DMS53 treated with DMSO at 0.1 percent for 48 hours (cell line): ENCODE measurements at regions not wholly inside any gene's neighbourhood (a gene's known extent, or its start where the extent isn't known, plus 50 kb on each side); places are given as distances from the start of the nearest gene placed in this dataset.

Experiments used
- DNase-seq: peaks from one replicate; lab custom pipeline; 2025; ENCODE audit not compliant: unreplicated experiment; lab: John Stamatoyannopoulos, UW

DNA sequence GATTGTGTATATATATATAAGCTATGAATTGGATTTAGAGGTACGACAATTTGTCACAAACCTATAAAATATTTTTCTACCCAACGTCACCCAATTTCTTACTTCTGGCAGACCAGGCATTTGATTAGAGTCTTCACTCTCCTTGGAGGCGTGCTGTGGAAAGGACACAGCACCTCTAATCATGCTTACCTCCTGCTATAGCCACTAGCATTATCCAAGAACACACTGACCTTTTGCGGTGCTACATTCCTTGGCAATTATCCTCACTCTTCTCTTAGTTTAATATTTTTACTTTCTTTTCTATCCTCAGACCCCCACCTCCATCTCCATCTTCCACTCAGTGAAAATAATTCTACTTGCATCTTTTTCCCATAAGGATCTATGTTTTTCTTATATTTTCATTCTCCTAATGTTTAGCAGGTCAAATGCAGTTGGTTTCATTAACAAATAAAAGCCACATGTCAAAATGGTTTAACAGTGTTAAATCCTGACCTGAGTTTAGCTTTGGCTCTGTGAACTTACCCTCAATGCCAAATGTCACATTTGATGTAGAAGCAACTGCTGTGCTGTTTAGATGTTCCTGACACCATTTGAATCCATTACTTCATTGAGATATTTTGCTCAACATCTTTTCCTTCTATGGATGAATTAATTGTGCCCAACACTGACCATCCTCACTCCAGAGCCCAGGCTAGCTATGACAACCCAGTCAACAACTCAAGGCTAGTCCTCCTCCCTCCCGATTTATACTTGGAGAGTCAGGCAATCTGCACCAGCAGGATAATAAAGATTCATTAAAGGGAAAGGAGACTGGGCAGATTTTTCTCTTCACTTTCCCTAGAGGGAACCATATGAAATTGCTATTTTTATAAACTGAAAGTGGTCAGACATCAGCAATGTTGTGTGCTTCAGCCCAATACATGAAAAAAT lies 240.5 kb downstream of the MREG start:
- DNase-seq = no peak

GRCh38 chr2:215772003-215772402 lies 241.3 kb downstream of the MREG start:
- DNase-seq = no peak

DNA sequence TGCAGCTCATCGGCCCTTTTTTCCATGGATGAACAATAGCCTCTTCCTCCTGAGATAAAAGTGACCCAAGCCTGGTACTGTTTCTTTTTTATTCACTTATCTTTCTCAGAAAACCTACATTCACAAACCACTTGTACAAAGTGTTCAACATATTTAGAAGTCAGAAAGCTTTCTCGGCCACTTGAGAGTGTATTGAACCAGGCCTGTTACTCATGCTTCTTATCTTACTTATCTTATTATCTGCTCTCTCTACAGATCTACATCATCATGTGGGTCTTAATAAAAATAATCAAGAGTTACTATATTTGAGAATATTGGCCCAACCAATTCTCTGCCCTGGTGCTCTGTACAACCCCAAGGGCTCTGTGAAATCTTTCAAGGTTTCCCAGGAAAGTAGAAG lies 242.1 kb downstream of the MREG start:
- no peak for DNase-seq

DNA sequence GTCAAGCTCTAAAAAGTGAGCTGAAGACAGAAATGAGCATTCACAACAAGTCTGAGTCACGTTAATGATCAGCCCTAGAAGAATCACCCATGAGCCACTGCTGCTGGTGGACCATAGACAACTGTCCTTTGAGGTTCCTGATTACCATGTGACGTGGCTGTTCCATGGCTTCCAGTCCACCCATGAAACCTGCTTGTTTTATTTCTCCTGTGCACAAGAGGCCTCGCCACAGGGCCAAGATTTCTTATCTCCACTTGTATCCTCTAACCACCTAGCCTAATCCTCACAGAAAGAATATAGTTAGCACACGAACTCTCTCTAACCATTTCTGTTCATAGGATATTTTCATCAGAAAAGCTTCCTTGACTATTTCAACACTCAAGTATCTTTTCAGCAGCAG lies 242.7 kb downstream of the MREG start:
- DNase-seq = no peak

- DNase-seq = no peak
Observed at GRCh38 chr2:215769246-215769645, 244.1 kb downstream of the MREG start.

DNA sequence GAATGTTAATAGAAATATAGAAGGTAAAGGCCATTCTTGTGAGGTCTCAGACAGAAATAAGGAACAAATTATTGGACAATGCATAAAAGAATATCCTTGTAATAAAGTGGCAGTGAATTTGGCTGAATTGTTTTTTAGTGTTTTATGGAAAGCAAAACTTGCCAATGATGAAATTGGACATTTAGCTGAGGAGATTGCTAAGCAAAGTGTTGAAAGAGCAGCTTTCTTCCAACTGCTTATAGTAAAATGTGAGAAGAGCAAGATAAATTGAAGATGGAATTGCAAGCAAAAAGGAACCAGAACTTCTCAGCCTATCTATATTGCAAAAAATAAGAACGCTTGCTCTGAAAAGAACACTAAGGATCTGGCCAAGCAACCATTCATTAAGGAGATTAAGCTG lies 245.7 kb downstream of the MREG start:
- DNase-seq = no peak

GRCh38 chr2:215765729-215766360 lies 247.5 kb downstream of the MREG start:
- no peak for DNase-seq

DNA sequence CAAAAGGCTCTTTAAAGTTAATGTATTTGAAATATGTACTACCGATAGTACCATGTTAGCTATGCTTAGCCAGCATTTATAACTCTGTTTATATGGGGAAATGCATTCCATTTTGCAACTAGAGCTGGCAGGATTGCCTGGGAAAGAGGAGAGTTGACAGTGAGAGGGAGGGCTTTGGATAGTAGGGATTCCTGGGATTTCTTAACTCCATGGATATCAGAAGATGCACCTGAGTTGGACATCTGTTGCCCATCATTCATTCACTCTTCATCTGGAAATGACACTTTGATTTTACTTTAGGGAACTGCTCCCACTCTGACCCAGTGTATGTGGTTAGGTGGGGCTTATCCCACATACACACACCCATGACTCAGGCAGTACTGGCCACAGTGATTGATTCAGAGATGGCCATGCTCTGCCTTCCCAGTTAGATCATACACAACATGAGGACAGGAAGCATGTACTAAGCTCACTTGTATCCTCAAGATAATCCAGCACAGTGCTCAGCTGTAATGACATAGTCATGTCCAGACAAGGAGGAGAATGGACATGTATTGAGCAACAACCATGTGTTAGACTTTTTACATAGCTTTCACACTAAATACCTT lies 248.8 kb downstream of the MREG start:
- no peak for DNase-seq

- no peak for DNase-seq
Observed at GRCh38 chr2:215760557-215760956, 252.8 kb downstream of the MREG start.

- no peak for DNase-seq
Observed at GRCh38 chr2:215760091-215760490, 253.3 kb downstream of the MREG start.

- DNase-seq = no peak
Observed at GRCh38 chr2:215758691-215759090, 254.7 kb downstream of the MREG start.

DNA sequence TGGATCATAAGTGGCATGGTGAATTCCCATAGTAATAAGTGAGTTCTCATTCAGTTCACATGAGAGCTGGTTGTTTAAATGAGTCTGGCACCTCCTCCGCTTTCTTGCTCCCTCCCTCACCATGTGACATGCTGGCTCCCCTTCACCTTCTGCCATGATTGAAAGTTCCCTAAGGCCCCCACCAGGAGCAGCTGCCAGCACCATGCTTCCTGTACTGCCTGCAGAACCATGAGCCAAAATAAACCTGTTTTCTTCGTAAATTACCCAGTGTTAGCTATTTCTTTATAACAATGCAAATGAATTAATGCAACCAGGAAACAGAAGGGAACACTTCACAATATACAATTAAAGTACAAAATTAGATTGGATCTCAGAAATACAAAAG lies 257.0 kb downstream of the MREG start:
- DNase-seq = no peak

GRCh38 chr2:215755641-215756345 lies 257.6 kb downstream of the MREG start:
- no peak for DNase-seq

- no peak for DNase-seq
Observed at GRCh38 chr2:215754546-215754945, 258.8 kb downstream of the MREG start.

GRCh38 chr2:215753808-215754207 lies 259.5 kb downstream of the MREG start:
- DNase-seq = no peak

DNA sequence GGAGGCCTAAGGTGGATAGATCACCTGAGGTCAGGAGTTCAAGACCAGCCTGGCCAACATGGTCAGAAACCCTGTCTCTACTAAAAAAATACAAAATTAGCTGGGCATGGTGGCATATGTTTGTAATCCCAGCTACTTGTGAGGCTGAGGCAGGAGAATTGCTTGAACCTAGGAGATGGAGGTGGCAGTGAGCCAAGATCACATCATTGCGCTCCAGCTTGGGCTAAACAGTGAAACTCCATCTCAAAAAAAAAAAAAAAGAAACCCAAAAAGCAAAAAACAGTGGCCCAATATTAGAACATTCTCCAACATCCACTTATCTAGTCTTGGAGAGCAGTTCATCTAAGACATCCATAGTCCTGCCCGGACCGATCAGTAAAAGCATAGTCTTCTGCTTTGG lies 260.4 kb downstream of the MREG start:
- no peak for DNase-seq

DNA sequence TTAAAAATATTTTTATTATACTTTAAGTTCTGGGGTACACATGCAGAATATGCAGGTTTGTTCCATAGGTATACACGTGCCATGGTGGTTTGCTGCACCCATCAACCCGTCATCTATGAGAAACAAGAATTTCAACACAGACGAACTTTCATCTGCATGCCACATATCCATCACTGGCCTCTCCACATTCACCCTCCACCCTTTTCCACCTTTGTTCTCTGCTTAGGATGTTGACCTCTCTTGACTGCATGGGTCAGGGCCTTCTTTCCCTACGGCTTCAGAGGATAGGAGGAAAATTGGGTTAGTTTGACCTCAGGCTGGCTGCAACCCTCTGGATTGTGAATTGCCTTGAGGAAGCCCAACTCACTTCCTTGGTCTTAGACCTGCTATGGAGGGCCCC lies 260.9 kb downstream of the MREG start:
- no peak for DNase-seq

- no peak for DNase-seq
Observed at GRCh38 chr2:215751911-215752272, 261.5 kb downstream of the MREG start.

DNA sequence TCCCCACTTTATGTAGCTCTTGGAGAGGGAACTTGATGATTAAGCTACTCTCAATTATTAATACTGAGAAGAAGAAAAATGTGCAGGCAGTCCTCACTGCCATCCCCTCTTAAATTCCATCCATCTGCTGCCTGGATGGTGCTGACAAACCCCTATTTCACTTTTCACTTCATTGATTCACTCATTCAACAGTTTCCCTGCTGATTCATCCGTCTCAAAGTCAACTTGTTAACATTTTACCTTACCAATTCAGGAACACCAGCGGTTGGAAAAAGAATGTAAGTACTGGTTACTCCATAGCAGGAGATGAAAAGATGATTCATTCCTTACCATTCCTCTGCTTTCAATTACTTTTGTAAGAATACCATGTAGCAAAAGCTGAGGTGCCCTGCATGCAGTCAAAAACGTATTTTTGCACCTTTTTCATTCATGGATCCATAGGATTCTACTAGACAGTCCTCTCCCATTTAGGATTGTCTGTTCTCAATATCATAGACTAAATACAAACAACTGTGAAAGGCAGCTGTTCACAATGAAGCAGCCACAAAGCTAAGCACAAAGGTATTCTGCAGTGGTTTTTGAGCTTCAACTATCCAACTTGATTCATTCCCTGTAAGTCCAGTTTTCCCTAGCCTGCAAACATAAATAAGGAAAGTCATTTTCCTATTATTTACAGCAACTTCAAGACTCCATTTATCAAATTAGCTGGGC lies 262.0 kb downstream of the MREG start:
- no peak for DNase-seq

DNA sequence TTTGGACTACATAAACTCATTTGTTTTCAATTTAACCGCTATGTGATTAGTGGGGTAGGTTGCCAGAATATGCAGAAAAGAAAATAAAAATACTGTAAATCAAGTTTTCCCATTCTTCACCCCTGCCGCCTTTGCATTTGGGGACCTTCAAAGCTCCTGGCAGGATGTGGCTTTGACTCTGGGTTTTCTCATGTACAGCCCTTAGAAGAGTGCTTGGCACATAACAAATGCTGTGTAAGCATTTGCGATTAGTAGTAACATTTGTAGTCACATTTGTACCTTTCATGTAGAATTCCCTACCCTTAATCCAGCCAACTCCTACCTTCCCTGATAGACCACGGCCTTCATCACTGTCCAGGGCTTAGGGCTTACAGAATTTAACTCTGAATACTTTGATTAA lies 262.6 kb downstream of the MREG start:
- no peak for DNase-seq
